Naive thymus-derived CD4-positive, alpha-beta T cell (primary cell): ENCODE measurements at regions not wholly inside any gene's neighbourhood (a gene's known extent, or its start where the extent isn't known, plus 50 kb on each side); places are given as distances from the start of the nearest gene placed in this dataset.
"Not testable (repeated sequence)": the region's sequence is repeated elsewhere in the genome, so short reads cannot be mapped to it uniquely, and the experiment has no call there.

Source experiments
- ATAC-seq: fragments of 150-1000 bp; cut with Tn5 transposase; 2 replicates; pipeline ENCODE4 v1.10.0; 2021; ENCODE audit warnings: mild to moderate bottlenecking, moderate library complexity
- CTCF ChIA-PET: fragments of 350-600 bp; sonication (Branson Sonifier 250); formaldehyde crosslinking; loops from one replicate; lab custom pipeline; 2021; ENCODE audit warnings: antibody characterized with exemption; lab: Charles Lee
- POLR2A ChIA-PET: fragments of 350-600 bp; sonication (Branson Sonifier 250); formaldehyde crosslinking; loops from one replicate; lab custom pipeline; 2021; ENCODE audit warnings: antibody characterized with exemption, inconsistent platforms; lab: Charles Lee
- DNase-seq, 9 donors: peaks; one replicate each; pipeline versions ENCODE4 v3.0.0 to v3.0.0-alpha.2; 2020 to 2022; ENCODE audit warnings: mixed read lengths in 1 of 9
- H3K27ac ChIP-seq: one replicate; pipeline ENCODE4 v1.7.0; 2013; ENCODE audit warnings: mild to moderate bottlenecking, low read depth, low read length, moderate library complexity
- H3K27me3 ChIP-seq, 2 donors: one replicate each; pipeline ENCODE4 v1.7.0; 2013; ENCODE audit warnings: low read length in 2 of 2, mild to moderate bottlenecking in 2 of 2, moderate library complexity in 2 of 2; ENCODE audit not compliant: control insufficient read depth in 2 of 2, insufficient read depth in 2 of 2
- H3K36me3 ChIP-seq, 3 experiments: 1 replicate in 2 of 3; 2 replicates in 1 of 3; pipeline ENCODE4 v1.7.0; 2013; ENCODE audit warnings: low read length in 3 of 3, mild to moderate bottlenecking in 3 of 3, moderate library complexity in 1 of 3; ENCODE audit not compliant: insufficient read depth in 3 of 3, control insufficient read depth in 2 of 3
- H3K4me1 ChIP-seq, 2 donors: one replicate each; pipeline ENCODE4 v1.7.0; 2013; ENCODE audit warnings: low read length in 2 of 2, mild to moderate bottlenecking in 2 of 2, moderate library complexity in 1 of 2; ENCODE audit not compliant: control insufficient read depth in 2 of 2, insufficient read depth in 2 of 2
- H3K4me3 ChIP-seq: 2 replicates; pipeline ENCODE4 v1.7.0; 2013; ENCODE audit warnings: mild to moderate bottlenecking, low read length
- H3K9me3 ChIP-seq, 3 experiments: 1 replicate in 2 of 3; 2 replicates in 1 of 3; pipeline ENCODE4 v1.7.0; 2013; ENCODE audit warnings: low read length in 3 of 3; ENCODE audit not compliant: control insufficient read depth in 2 of 3
- H3K27ac Mint-ChIP-seq, 9 donors: one replicate each; pipeline ENCODE4 v1.8.0; 2020 to 2022; ENCODE audit warnings: mixed read lengths in 9 of 9, mild to moderate bottlenecking in 8 of 9, moderate library complexity in 5 of 9, inconsistent platforms in 2 of 9
- H3K27me3 Mint-ChIP-seq, 5 donors: one replicate each; pipeline ENCODE4 v1.8.0; 2021 to 2022; ENCODE audit warnings: mixed read lengths in 5 of 5, mild to moderate bottlenecking in 1 of 5
- H3K36me3 Mint-ChIP-seq, 5 donors: one replicate each; pipeline ENCODE4 v1.8.0; 2020 to 2022; ENCODE audit warnings: mixed read lengths in 5 of 5, mild to moderate bottlenecking in 3 of 5, inconsistent platforms in 1 of 5
- H3K4me1 Mint-ChIP-seq, 7 donors: one replicate each; pipeline ENCODE4 v1.8.0; 2020 to 2022; ENCODE audit warnings: mixed read lengths in 7 of 7, mild to moderate bottlenecking in 3 of 7, inconsistent platforms in 1 of 7
- H3K4me3 Mint-ChIP-seq, 10 donors: one replicate each; pipeline ENCODE4 v1.8.0; 2020 to 2022; ENCODE audit warnings: mild to moderate bottlenecking in 10 of 10, mixed read lengths in 10 of 10, moderate library complexity in 6 of 10, inconsistent platforms in 2 of 10
- H3K9me3 Mint-ChIP-seq, 11 donors: one replicate each; pipeline ENCODE4 v1.8.0; 2020 to 2022; ENCODE audit warnings: mixed read lengths in 11 of 11, mild to moderate bottlenecking in 4 of 11, inconsistent platforms in 1 of 11, moderate library complexity in 1 of 11
- intact Hi-C, 2 donors: fragments of 100-400 bp; cut with micrococcal nuclease; formaldehyde crosslinking; loops; one replicate each; pipeline ENCODE4 v1.15.1; 2023

- H3K4me3 ChIP-seq: no peak overlapping the region
- Mint-ChIP-seq H3K36me3 (no peaks in the 10 kb centered on the region), H3K9me3 (no peaks in the 10 kb centered on the region), H3K27me3 (peaks cover 2 to 9% (median 4%) of the 10 kb centered on the region in 5 donors), H3K4me3 (no peak overlapping the region), H3K4me1 (no peaks in the 10 kb centered on the region), H3K27ac (no peak overlapping the region)
- no peak overlapping the region for H3K27ac ChIP-seq
- CTCF ChIA-PET: interaction anchor here (0.7 kb wide), 1 partner anchor 185 kb away, joined by 4 read pairs; no protein-coding TSS in a partner anchor
- no peaks in the 10 kb centered on the region for H3K27me3 ChIP-seq
- intact Hi-C loops: no loop called here
- no peaks in the 10 kb centered on the region for H3K36me3 ChIP-seq
- POLR2A ChIA-PET: interaction anchor here (0.5 kb wide), 1 partner anchor 266 kb away, joined by 3 read pairs; no protein-coding TSS in a partner anchor
- H3K4me1 ChIP-seq: no peaks in the 10 kb centered on the region
- H3K9me3 ChIP-seq: no peaks in the 10 kb centered on the region
- ATAC-seq (no peak), DNase-seq (no peak)
Observed at GRCh38 chr4:145276050-145276449, 95.7 kb upstream of the OTUD4 start.

GRCh38 chr4:145271194-145271593 lies 90.8 kb upstream of the OTUD4 start:
- intact Hi-C loops: no loop called here
- CTCF ChIA-PET: no interaction called here

GRCh38 chr4:145266881-145267280 lies 86.5 kb upstream of the OTUD4 start:
- intact Hi-C loops: no loop called here
- Mint-ChIP-seq H3K36me3 (no peaks in the 10 kb centered on the region), H3K9me3 (peaks cover 0 to 2% (median 0%) of the 10 kb centered on the region in 11 donors), H3K4me3 (no peak overlapping the region), H3K4me1 (no peaks in the 10 kb centered on the region), H3K27me3 (peaks cover 0 to 5% (median 0%) of the 10 kb centered on the region in 5 donors), H3K27ac (no peak overlapping the region)
- Histone ChIP-seq H3K4me3 (no peak overlapping the region), H3K27ac (no peak overlapping the region), H3K27me3 (no peaks in the 10 kb centered on the region), H3K4me1 (no peaks in the 10 kb centered on the region), H3K9me3 (no peaks in the 10 kb centered on the region), H3K36me3 (no peaks in the 10 kb centered on the region)
- ChIA-PET CTCF (interaction anchor here (0.8 kb wide), 1 partner anchor 12 kb away, joined by 3 read pairs; no protein-coding TSS in a partner anchor), POLR2A (no interaction called here)
- no peak for ATAC-seq
- no peak for DNase-seq

More at GRCh38 chr4:145271194-145271593, 90.8 kb upstream of the OTUD4 start:
- POLR2A ChIA-PET: no interaction called here
- no peak for DNase-seq
- no peaks in the 10 kb centered on the region for H3K9me3 ChIP-seq
- Mint-ChIP-seq H3K27me3 (no peaks in the 10 kb centered on the region), H3K4me3 (no peak overlapping the region), H3K4me1 (no peaks in the 10 kb centered on the region), H3K9me3 (no peaks in the 10 kb centered on the region), H3K27ac (no peak overlapping the region), H3K36me3 (no peaks in the 10 kb centered on the region)
- no peaks in the 10 kb centered on the region for H3K4me1 ChIP-seq
- H3K27ac ChIP-seq: no peak overlapping the region
- no peak for ATAC-seq
- H3K27me3 ChIP-seq: no peaks in the 10 kb centered on the region
- H3K4me3 ChIP-seq: no peak overlapping the region
- H3K36me3 ChIP-seq: no peaks in the 10 kb centered on the region

GRCh38 chr4:145260091-145260490 lies 79.7 kb upstream of the OTUD4 start:
- H3K36me3 ChIP-seq: no peaks in the 10 kb centered on the region
- Mint-ChIP-seq H3K4me1 (no peaks in the 10 kb centered on the region), H3K36me3 (no peaks in the 10 kb centered on the region), H3K9me3 (peaks cover 0 to 18% (median 3%) of the 10 kb centered on the region in 11 donors), H3K4me3 (no peak overlapping the region), H3K27ac (no peak overlapping the region), H3K27me3 (peaks cover 0 to 5% (median 0%) of the 10 kb centered on the region in 5 donors)
- ChIA-PET POLR2A (no interaction called here), CTCF (no interaction called here)
- no peaks in the 10 kb centered on the region for H3K4me1 ChIP-seq
- intact Hi-C loops: no loop called here
- H3K27ac ChIP-seq: no peak overlapping the region
- no peak for DNase-seq
- no peak overlapping the region for H3K4me3 ChIP-seq
- no peak for ATAC-seq
- no peaks in the 10 kb centered on the region for H3K27me3 ChIP-seq
- H3K9me3 ChIP-seq: no peaks in the 10 kb centered on the region

- H3K27ac ChIP-seq, H3K4me1 Mint-ChIP-seq, H3K4me1 ChIP-seq, H3K36me3 ChIP-seq, POLR2A ChIA-PET, H3K27me3 ChIP-seq, H3K4me3 Mint-ChIP-seq, H3K27ac Mint-ChIP-seq, H3K27me3 Mint-ChIP-seq, ATAC-seq, intact Hi-C loops, DNase-seq, H3K9me3 ChIP-seq, H3K4me3 ChIP-seq, H3K36me3 Mint-ChIP-seq, H3K9me3 Mint-ChIP-seq: not testable (repeated sequence)
- CTCF ChIA-PET: interaction anchor here (0.8 kb wide), 1 partner anchor 12 kb away, joined by 3 read pairs; no protein-coding TSS in a partner anchor
Observed at GRCh38 chr4:145255311-145255710, 74.9 kb upstream of the OTUD4 start.

GRCh38 chr4:145252190-145252589 lies 71.8 kb upstream of the OTUD4 start:
- Mint-ChIP-seq H3K4me1 (no peaks in the 10 kb centered on the region), H3K27me3 (peaks cover 4 to 16% (median 12%) of the 10 kb centered on the region in 5 donors), H3K4me3 (no peak overlapping the region), H3K27ac (no peak overlapping the region), H3K36me3 (no peaks in the 10 kb centered on the region), H3K9me3 (peaks cover 0 to 2% (median 0%) of the 10 kb centered on the region in 11 donors)
- ChIA-PET POLR2A (no interaction called here), CTCF (no interaction called here)
- H3K4me3 ChIP-seq: no peak overlapping the region
- intact Hi-C loops: no loop called here
- H3K4me1 ChIP-seq: no peaks in the 10 kb centered on the region
- no peak overlapping the region for H3K27ac ChIP-seq
- no peaks in the 10 kb centered on the region for H3K36me3 ChIP-seq
- no peaks in the 10 kb centered on the region for H3K27me3 ChIP-seq
- no peak for DNase-seq
- H3K9me3 ChIP-seq: no peaks in the 10 kb centered on the region
- ATAC-seq: no peak

- POLR2A ChIA-PET: no interaction called here
- Histone ChIP-seq H3K27me3 (no peaks in the 10 kb centered on the region), H3K27ac (no peak overlapping the region), H3K36me3 (no peaks in the 10 kb centered on the region), H3K4me3 (no peak overlapping the region), H3K9me3 (no peaks in the 10 kb centered on the region), H3K4me1 (no peaks in the 10 kb centered on the region)
- DNase-seq (no peak), ATAC-seq (no peak)
- H3K4me3 Mint-ChIP-seq: no peak overlapping the region
- no peak overlapping the region for H3K27ac Mint-ChIP-seq
- peaks cover 0 to 2% (median 0%) of the 10 kb centered on the region in 11 donors for H3K9me3 Mint-ChIP-seq
- no peaks in the 10 kb centered on the region for H3K4me1 Mint-ChIP-seq
- peaks cover 4 to 16% (median 12%) of the 10 kb centered on the region in 5 donors for H3K27me3 Mint-ChIP-seq
- intact Hi-C loops: no loop called here
- CTCF ChIA-PET: interaction anchor here (0.5 kb wide), 1 partner anchor 18 kb away, joined by 3 read pairs; no protein-coding TSS in a partner anchor
- no peaks in the 10 kb centered on the region for H3K36me3 Mint-ChIP-seq
Observed at GRCh38 chr4:145251391-145251790, 71.0 kb upstream of the OTUD4 start.
